Hepatocyte (in vitro differentiated cells): ENCODE measurements at regions not wholly inside any gene's neighbourhood (a gene's known extent, or its start where the extent isn't known, plus 50 kb on each side); places are given as distances from the start of the nearest gene placed in this dataset.

Experiments used
- DNase-seq: peaks from one replicate; pipeline ENCODE4 v3.0.0-alpha.2; 2016; ENCODE audit warnings: low spot score
- H2AFZ ChIP-seq: fragments of 200-600 bp; sonication (generic); 2 replicates; pipeline ENCODE4 v1.6.0; 2016; ENCODE audit warnings: antibody characterized with exemption, mild to moderate bottlenecking
- H3K27ac ChIP-seq: fragments of 200-600 bp; sonication (generic); 2 replicates; pipeline ENCODE4 v1.5.1; 2016; ENCODE audit warnings: mild to moderate bottlenecking
- H3K27me3 ChIP-seq: fragments of 200-600 bp; sonication (generic); 2 replicates; pipeline ENCODE4 v1.6.1; 2016
- H3K36me3 ChIP-seq: fragments of 200-600 bp; sonication (generic); replicated peaks from 2 replicates; pipeline ENCODE4 v1.5.1; 2016; ENCODE audit warnings: low read depth; ENCODE audit not compliant: insufficient read depth
- H3K4me1 ChIP-seq: fragments of 200-600 bp; sonication (generic); 2 replicates; pipeline ENCODE4 v1.5.1; 2016; ENCODE audit warnings: mild to moderate bottlenecking, moderate library complexity; ENCODE audit not compliant: insufficient read depth
- H3K4me2 ChIP-seq: fragments of 200-600 bp; sonication (generic); 2 replicates; pipeline ENCODE4 v1.6.0; 2016
- H3K4me3 ChIP-seq: fragments of 200-600 bp; sonication (generic); 2 replicates; pipeline ENCODE4 v1.5.1; 2016; ENCODE audit warnings: mild to moderate bottlenecking
- H3K79me2 ChIP-seq: fragments of 200-600 bp; sonication (generic); 2 replicates; pipeline ENCODE4 v1.6.0; 2017; ENCODE audit warnings: mild to moderate bottlenecking
- H3K9me2 ChIP-seq: fragments of 200-600 bp; sonication (generic); replicated peaks from 2 replicates; pipeline ENCODE4 v1.6.0; 2017; ENCODE audit warnings: mild to moderate bottlenecking; ENCODE audit not compliant: insufficient read depth
- H3K9me3 ChIP-seq: fragments of 200-600 bp; sonication (generic); 2 replicates; pipeline ENCODE4 v1.5.1; 2016; ENCODE audit warnings: low read depth, mild to moderate bottlenecking
- H4K20me1 ChIP-seq: fragments of 200-600 bp; sonication (generic); 2 replicates; pipeline ENCODE4 v1.6.0; 2016; ENCODE audit warnings: mild to moderate bottlenecking; ENCODE audit not compliant: insufficient read depth, poor library complexity, severe bottlenecking
- CTCF ChIP-seq: fragments of 200-600 bp; sonication (generic); IDR thresholded peaks from 2 replicates; pipeline ENCODE4 v1.5.1; 2016; ENCODE audit warnings: antibody characterized with exemption, mild to moderate bottlenecking; ENCODE audit not compliant: poor library complexity
- EZH2 ChIP-seq: fragments of 200-600 bp; sonication (generic); IDR thresholded peaks from 2 replicates; pipeline ENCODE4 v1.6.1; 2016; ENCODE audit warnings: antibody characterized with exemption, mild to moderate bottlenecking, borderline replicate concordance
- EZH2phosphoT487 ChIP-seq: fragments of 200-600 bp; sonication (generic); IDR thresholded peaks from one replicate; pipeline ENCODE4 v1.6.1; 2018; ENCODE audit warnings: antibody characterized with exemption, mild to moderate bottlenecking, low read depth, moderate library complexity; ENCODE audit not compliant: unreplicated experiment, severe bottlenecking
- WGBS: methylation state at CpG from one replicate; pipeline ENCODE4 v1.1.6; 2016; ENCODE audit warnings: low lambda C conversion rate; ENCODE audit errors: missing lambda C conversion rate; 5-methylcytosine and 5-hydroxymethylcytosine counted together

- no peaks in the 10 kb centered on the region for H3K27me3 ChIP-seq
- H3K27ac ChIP-seq = no peak overlapping the region
- H2AFZ ChIP-seq = no peak overlapping the region
These were observed 262.7 kb downstream of the ANKRD50 start for GRCh38 chr4:124449881-124450280.

GRCh38 chr4:124450851-124451250, 261.7 kb downstream of the ANKRD50 start:
- Histone ChIP-seq H3K9me2 (no peaks in the 10 kb centered on the region), H3K79me2 (no peaks in the 10 kb centered on the region), H3K27ac (no peak overlapping the region), H3K27me3 (no peaks in the 10 kb centered on the region), H3K4me2 (no peak overlapping the region), H3K4me1 (no peaks in the 10 kb centered on the region), H4K20me1 (no peaks in the 10 kb centered on the region), H3K4me3 (no peak overlapping the region), H3K9me3 (no peaks in the 10 kb centered on the region), H2AFZ (no peak overlapping the region), H3K36me3 (no peaks in the 10 kb centered on the region)
- WGBS = 86% methylated on average over 2 of the region's 2 CpGs
- DNase-seq = no peak
- TF ChIP-seq EZH2phosphoT487 = no peak
- TF ChIP-seq EZH2 = no peak
- TF ChIP-seq CTCF = no peak

More at GRCh38 chr4:124449881-124450280, 262.7 kb downstream of the ANKRD50 start:
- Histone ChIP-seq H3K36me3 (no peaks in the 10 kb centered on the region), H3K4me3 (no peak overlapping the region), H3K4me2 (no peak overlapping the region), H3K9me2 (no peaks in the 10 kb centered on the region), H3K4me1 (no peaks in the 10 kb centered on the region), H4K20me1 (no peaks in the 10 kb centered on the region), H3K9me3 (no peaks in the 10 kb centered on the region), H3K79me2 (no peaks in the 10 kb centered on the region)
- TF ChIP-seq EZH2 (no peak), EZH2phosphoT487 (no peak), CTCF (no peak)
- no peak for DNase-seq
- 79% methylated on average over 1 of the region's 1 CpG for WGBS

GRCh38 chr4:124454772-124455270, 257.7 kb downstream of the ANKRD50 start:
- Histone ChIP-seq H3K4me3 (no peak overlapping the region), H3K79me2 (no peaks in the 10 kb centered on the region), H3K9me3 (no peaks in the 10 kb centered on the region), H4K20me1 (no peaks in the 10 kb centered on the region), H3K4me1 (no peaks in the 10 kb centered on the region), H3K9me2 (no peaks in the 10 kb centered on the region), H3K36me3 (no peaks in the 10 kb centered on the region), H3K27ac (no peak overlapping the region), H2AFZ (no peak overlapping the region), H3K27me3 (no peaks in the 10 kb centered on the region), H3K4me2 (no peak overlapping the region)
- no peak for DNase-seq
- TF ChIP-seq EZH2 (no peak), EZH2phosphoT487 (no peak), CTCF (no peak)
- 87% methylated on average over 2 of the region's 2 CpGs for WGBS

- WGBS = 84% methylated on average over 3 of the region's 3 CpGs
- TF ChIP-seq CTCF = no peak
- TF ChIP-seq EZH2phosphoT487 = no peak
- TF ChIP-seq EZH2 = no peak
- Histone ChIP-seq H4K20me1 (no peaks in the 10 kb centered on the region), H3K4me3 (no peak overlapping the region), H3K27ac (no peak overlapping the region), H3K9me2 (no peaks in the 10 kb centered on the region), H3K9me3 (no peaks in the 10 kb centered on the region), H2AFZ (no peak overlapping the region), H3K27me3 (no peaks in the 10 kb centered on the region), H3K4me1 (no peaks in the 10 kb centered on the region), H3K36me3 (no peaks in the 10 kb centered on the region), H3K79me2 (no peaks in the 10 kb centered on the region), H3K4me2 (no peak overlapping the region)
- no peak for DNase-seq
These were observed 256.9 kb downstream of the ANKRD50 start for GRCh38 chr4:124455671-124456070.
